T-helper 1 cell treated with Interleukin-12 subunit alpha and Interleukin-12 subunit beta and Interleukin-4 antibody, amounts not matched to agents 30 μg/mL and 1 μg/mL, for 36 hours (primary cell): ENCODE measurements at regions not wholly inside any gene's neighbourhood (a gene's known extent, or its start where the extent isn't known, plus 50 kb on each side); places are given as distances from the start of the nearest gene placed in this dataset.

Experiments
- H3K27ac Mint-ChIP-seq: one replicate; pipeline ENCODE4 v1.8.0; 2021; ENCODE audit warnings: mild to moderate bottlenecking, mixed read lengths
- H3K27me3 Mint-ChIP-seq: one replicate; pipeline ENCODE4 v1.8.0; 2021; ENCODE audit warnings: low read depth, mixed read lengths
- H3K36me3 Mint-ChIP-seq: one replicate; pipeline ENCODE4 v1.8.0; 2021; ENCODE audit warnings: low read depth, mixed read lengths
- H3K4me1 Mint-ChIP-seq: one replicate; pipeline ENCODE4 v1.8.0; 2021; ENCODE audit warnings: low read depth, mixed read lengths
- H3K4me3 Mint-ChIP-seq: one replicate; pipeline ENCODE4 v1.8.0; 2021; ENCODE audit warnings: mild to moderate bottlenecking, moderate library complexity, mixed read lengths
- H3K9me3 Mint-ChIP-seq: one replicate; pipeline ENCODE4 v1.8.0; 2021; ENCODE audit warnings: mixed read lengths

DNA sequence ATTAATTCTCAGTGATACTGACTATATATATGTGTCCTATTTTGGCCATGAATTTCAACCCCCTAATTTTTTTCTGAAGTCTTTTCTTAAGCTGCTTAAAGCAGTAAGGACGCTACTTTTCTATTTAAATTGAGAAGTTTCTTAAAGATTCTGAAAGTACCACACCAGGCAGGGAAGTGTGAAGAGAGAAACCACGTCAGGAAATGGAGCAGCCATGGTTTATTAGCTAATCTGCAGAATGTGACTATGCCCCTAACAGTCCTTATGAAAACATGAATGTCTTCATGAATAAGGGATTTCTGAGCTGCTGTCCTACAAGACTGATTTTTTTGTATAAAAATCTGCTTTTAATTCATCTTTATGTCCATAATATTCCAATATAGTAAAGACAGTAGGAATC is 1724.3 kb upstream of the C9orf72 start:
- Mint-ChIP-seq H3K27me3 (no peaks in the 10 kb centered on the region), H3K36me3 (no peaks in the 10 kb centered on the region), H3K4me3 (no peak overlapping the region), H3K9me3 (peaks cover 10% of the 10 kb centered on the region), H3K4me1 (no peaks in the 10 kb centered on the region), H3K27ac (no peak overlapping the region)

DNA sequence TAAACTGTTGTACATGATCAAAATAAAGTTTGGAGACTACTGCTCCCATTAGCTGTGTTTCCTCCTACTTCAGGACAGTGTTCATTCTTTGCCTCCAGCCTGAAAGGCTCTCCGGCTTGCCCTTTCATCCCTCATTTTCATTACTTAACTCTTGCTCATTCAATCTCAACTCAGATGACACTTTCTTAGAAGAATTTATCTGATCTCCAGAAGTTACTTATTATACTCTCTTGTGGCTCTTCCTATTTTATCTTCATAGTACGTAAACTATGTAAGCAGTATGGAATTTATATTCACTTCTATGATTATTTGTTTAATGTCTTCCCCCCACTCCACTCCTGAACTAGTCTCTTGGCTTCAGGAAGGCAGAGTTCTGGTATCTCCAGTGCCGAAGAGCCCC is 1737.9 kb upstream of the C9orf72 start:
- Mint-ChIP-seq H3K4me3 (no peak overlapping the region), H3K27ac (no peak overlapping the region), H3K9me3 (no peaks in the 10 kb centered on the region), H3K27me3 (no peaks in the 10 kb centered on the region), H3K4me1 (no peaks in the 10 kb centered on the region), H3K36me3 (no peaks in the 10 kb centered on the region)

- no peaks in the 10 kb centered on the region for H3K36me3 Mint-ChIP-seq
These were observed 1739.0 kb upstream of the C9orf72 start for GRCh38 chr9:29312327-29312726.

GRCh38 chr9:29319736-29320513 is 1746.6 kb upstream of the C9orf72 start:
- H3K27me3 Mint-ChIP-seq, result no peaks in the 10 kb centered on the region
- no peaks in the 10 kb centered on the region for H3K36me3 Mint-ChIP-seq
- H3K4me1 Mint-ChIP-seq, result no peaks in the 10 kb centered on the region
- H3K4me3 Mint-ChIP-seq, result no peak overlapping the region
- no peaks in the 10 kb centered on the region for H3K9me3 Mint-ChIP-seq
- no peak overlapping the region for H3K27ac Mint-ChIP-seq

More at GRCh38 chr9:29312327-29312726, 1739.0 kb upstream of the C9orf72 start:
- H3K4me1 Mint-ChIP-seq, result no peaks in the 10 kb centered on the region
- no peak overlapping the region for H3K4me3 Mint-ChIP-seq
- no peaks in the 10 kb centered on the region for H3K27me3 Mint-ChIP-seq
- no peak overlapping the region for H3K27ac Mint-ChIP-seq
- no peaks in the 10 kb centered on the region for H3K9me3 Mint-ChIP-seq

DNA sequence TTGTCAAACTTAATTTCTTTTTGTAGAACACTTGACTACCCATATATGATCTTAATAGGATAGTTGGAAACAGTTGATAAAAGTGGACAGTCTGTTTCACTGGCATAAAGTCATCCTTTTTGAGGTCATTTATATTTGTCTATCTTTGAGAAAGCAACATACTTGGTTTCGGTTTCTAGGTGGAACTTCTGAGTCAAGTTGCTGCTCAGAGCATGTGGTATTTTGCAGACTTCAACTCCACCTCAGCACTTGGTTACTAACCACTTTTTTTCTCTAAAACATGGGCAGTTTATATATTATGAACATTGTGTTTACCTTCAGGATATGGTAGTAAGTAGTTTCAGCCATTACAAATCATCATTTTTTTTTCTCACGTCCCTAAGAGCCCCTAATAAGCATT is 1749.0 kb upstream of the C9orf72 start:
- Mint-ChIP-seq H3K27ac (no peak overlapping the region), H3K4me1 (no peaks in the 10 kb centered on the region), H3K9me3 (no peaks in the 10 kb centered on the region), H3K4me3 (no peak overlapping the region), H3K36me3 (no peaks in the 10 kb centered on the region), H3K27me3 (no peaks in the 10 kb centered on the region)

DNA sequence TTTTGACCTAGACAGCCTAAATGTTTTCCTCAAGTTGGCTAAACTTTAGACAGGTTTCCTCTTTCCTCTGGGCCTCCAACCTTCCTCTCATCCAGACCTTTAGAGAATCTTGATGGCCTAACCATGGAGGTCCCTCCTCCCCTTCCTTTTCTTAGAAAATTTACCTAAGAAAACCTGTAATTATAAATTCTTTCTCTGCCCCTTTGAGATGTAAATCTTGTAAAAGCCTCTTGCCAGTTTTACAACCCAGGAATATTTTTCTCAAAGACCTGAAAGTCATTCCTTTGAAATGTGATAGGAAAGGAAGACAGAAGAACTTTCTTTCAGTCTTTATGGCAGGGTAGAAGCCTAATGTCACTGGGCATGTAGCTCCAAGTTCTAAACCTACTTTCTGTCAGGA is 1752.6 kb upstream of the C9orf72 start:
- H3K4me3 Mint-ChIP-seq, result no peak overlapping the region
- H3K9me3 Mint-ChIP-seq, result no peaks in the 10 kb centered on the region
- no peaks in the 10 kb centered on the region for H3K4me1 Mint-ChIP-seq
- no peaks in the 10 kb centered on the region for H3K36me3 Mint-ChIP-seq
- H3K27ac Mint-ChIP-seq, result no peak overlapping the region
- H3K27me3 Mint-ChIP-seq, result no peaks in the 10 kb centered on the region

DNA sequence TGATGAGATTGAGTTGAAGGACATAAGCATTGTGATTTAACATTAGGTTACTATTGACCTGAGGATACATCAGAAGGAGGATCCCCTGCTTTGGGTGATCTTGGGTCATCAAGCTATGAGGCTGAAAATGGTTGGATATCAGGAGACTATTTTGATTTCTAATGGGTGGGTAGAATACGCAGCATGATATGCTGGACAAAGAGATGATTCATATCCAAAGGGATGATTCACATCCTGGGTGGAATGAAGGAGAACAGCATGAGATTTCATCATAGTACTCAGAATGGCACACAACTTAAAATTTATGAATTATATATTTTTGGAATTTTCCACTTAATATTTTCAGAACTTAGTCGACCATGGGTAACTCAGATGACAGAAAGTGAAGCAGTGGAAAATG is 1759.5 kb upstream of the C9orf72 start:
- Mint-ChIP-seq H3K27ac (no peak overlapping the region), H3K4me1 (no peaks in the 10 kb centered on the region), H3K36me3 (no peaks in the 10 kb centered on the region), H3K27me3 (no peaks in the 10 kb centered on the region), H3K9me3 (no peaks in the 10 kb centered on the region), H3K4me3 (no peak overlapping the region)

DNA sequence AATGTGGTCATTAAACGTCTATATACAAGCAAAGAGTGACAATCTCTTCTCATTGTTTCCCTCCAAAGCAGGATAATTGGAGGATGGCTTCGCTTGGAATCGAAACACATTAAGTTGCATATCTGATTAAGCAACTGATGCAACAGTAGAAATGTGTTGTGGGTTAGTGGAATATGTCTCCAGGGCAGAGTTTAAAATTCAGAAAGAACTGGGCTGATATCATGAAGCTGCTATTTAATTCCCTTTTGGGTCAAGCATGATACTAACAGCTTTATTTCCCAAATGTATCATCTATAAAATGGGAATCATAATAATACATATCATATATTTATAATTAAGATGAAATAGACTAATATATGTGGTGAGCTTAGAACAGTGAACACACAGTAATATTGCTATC is 1763.0 kb upstream of the C9orf72 start:
- Mint-ChIP-seq H3K4me1 (no peaks in the 10 kb centered on the region), H3K36me3 (no peaks in the 10 kb centered on the region), H3K27me3 (no peaks in the 10 kb centered on the region), H3K27ac (no peak overlapping the region), H3K4me3 (no peak overlapping the region), H3K9me3 (no peaks in the 10 kb centered on the region)

DNA sequence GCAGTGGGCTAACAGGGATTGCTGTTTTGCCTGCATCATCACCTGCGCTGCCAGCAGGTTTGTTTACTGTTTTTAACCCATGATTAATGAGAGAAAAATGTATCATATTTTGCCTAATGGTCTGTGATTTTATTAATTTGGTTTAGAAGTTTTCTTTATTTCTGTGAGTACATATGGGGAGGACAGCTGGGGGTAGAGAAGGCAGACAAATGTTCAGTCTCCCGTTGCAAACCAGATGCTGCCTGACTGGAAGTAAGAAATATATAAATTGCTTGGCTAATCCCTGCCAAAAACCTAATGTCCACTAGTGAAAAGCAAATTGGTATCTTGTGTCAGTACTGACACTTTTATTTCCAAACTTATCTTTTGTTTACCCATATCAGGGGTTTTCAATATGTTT is 1766.1 kb upstream of the C9orf72 start:
- H3K4me1 Mint-ChIP-seq, result no peaks in the 10 kb centered on the region

DNA sequence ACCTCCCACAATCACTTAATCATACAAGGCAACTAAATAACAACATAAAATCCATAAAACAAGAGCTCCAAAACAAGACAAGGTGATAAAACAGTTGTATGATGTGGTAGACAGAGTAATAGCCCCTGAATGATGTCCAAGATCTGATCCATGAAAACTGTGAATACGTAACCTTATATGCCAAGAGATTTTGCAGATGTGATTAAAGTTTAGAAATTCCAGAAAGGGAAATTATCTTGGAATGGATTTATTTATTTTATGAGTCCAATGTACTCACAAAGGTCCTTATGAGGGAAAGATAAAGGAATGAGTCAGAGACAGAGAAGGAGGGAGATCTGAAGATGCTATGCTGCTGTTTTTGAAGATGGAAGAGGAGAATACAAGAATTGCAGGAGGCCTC is 1775.7 kb upstream of the C9orf72 start:
- Mint-ChIP-seq H3K36me3 (no peaks in the 10 kb centered on the region), H3K4me3 (no peak overlapping the region), H3K9me3 (peaks cover 3% of the 10 kb centered on the region)

More for the DNA sequence above, 1766.1 kb upstream of the C9orf72 start:
- no peaks in the 10 kb centered on the region for H3K9me3 Mint-ChIP-seq
- H3K27me3 Mint-ChIP-seq, result no peaks in the 10 kb centered on the region
- no peak overlapping the region for H3K27ac Mint-ChIP-seq
- H3K36me3 Mint-ChIP-seq, result no peaks in the 10 kb centered on the region
- H3K4me3 Mint-ChIP-seq, result no peak overlapping the region

GRCh38 chr9:29389421-29389820 is 1816.1 kb upstream of the C9orf72 start:
- no peak overlapping the region for H3K27ac Mint-ChIP-seq
- H3K4me1 Mint-ChIP-seq, result no peaks in the 10 kb centered on the region
- H3K27me3 Mint-ChIP-seq, result no peaks in the 10 kb centered on the region
- H3K36me3 Mint-ChIP-seq, result no peaks in the 10 kb centered on the region
- H3K4me3 Mint-ChIP-seq, result no peak overlapping the region
- H3K9me3 Mint-ChIP-seq, result peaks cover 8% of the 10 kb centered on the region

More for the DNA sequence above, 1775.7 kb upstream of the C9orf72 start:
- no peak overlapping the region for H3K27ac Mint-ChIP-seq
- no peaks in the 10 kb centered on the region for H3K4me1 Mint-ChIP-seq
- H3K27me3 Mint-ChIP-seq, result no peaks in the 10 kb centered on the region

DNA sequence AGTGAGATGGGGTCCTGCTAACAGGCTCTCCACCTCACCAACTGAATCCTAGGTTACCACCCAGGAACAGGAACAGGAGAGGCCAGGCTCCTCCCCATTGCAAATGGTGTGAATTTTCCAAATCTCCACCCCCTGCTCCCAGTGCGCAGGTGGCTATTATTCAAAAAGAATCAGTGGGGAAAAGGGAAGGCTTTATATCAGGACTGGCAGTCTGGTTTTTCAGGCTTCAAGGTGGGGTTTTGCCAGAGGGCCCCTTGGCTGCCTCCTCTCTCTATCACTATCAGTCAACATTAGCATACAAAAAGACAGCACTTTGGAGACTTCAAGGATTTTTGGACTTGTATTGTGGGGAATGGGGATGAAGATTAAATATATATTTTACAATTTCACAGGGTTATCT is 1817.6 kb upstream of the C9orf72 start:
- no peaks in the 10 kb centered on the region for H3K27me3 Mint-ChIP-seq
- no peaks in the 10 kb centered on the region for H3K9me3 Mint-ChIP-seq
- H3K4me3 Mint-ChIP-seq, result no peak overlapping the region
- H3K27ac Mint-ChIP-seq, result no peak overlapping the region
- H3K36me3 Mint-ChIP-seq, result no peaks in the 10 kb centered on the region
- no peaks in the 10 kb centered on the region for H3K4me1 Mint-ChIP-seq

DNA sequence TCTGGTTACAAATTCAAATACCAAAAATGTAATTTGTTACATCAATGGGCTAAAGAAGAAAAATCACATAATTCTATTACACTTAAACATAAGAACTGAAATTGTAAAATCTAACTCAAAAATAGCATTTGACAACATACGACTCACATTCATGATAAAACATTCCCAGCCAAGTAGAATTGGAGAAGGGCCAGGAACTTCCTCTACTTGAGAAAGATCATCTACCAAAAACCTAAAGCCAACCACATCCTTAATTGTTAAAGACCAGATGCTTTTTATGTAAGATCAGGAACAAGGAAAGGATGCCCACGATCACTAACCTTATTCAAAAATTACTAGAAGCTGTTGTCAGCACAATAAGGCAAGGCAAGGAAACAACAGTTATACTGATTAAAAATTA is 1819.8 kb upstream of the C9orf72 start:
- no peaks in the 10 kb centered on the region for H3K4me1 Mint-ChIP-seq
- H3K4me3 Mint-ChIP-seq, result no peak overlapping the region
- peaks cover 2% of the 10 kb centered on the region for H3K9me3 Mint-ChIP-seq
- H3K27ac Mint-ChIP-seq, result no peak overlapping the region
- no peaks in the 10 kb centered on the region for H3K36me3 Mint-ChIP-seq
- no peaks in the 10 kb centered on the region for H3K27me3 Mint-ChIP-seq

DNA sequence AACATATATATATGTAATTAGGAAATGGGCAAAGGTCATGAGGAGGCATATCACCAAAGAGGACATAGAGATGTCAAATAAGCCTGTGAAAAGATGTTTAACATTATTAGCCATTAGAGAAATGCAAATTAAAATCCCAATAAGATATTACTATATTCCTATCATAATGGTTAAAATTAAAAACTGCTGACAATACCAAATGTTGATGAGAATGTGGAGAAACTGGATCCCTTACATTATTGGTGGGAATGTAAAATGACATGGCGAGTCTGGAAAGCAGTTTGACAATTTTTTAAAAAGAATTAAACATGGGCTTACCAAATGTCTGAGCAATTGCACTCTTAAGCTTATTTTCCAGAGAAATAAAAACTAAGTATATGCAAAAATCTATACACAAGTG is 1821.6 kb upstream of the C9orf72 start:
- Mint-ChIP-seq H3K4me3 (no peak overlapping the region), H3K27ac (no peak overlapping the region), H3K36me3 (no peaks in the 10 kb centered on the region), H3K9me3 (peaks cover 3% of the 10 kb centered on the region), H3K4me1 (no peaks in the 10 kb centered on the region), H3K27me3 (no peaks in the 10 kb centered on the region)

- H3K4me3 Mint-ChIP-seq, result no peak overlapping the region
- no peaks in the 10 kb centered on the region for H3K27me3 Mint-ChIP-seq
- peaks cover 3% of the 10 kb centered on the region for H3K9me3 Mint-ChIP-seq
- no peaks in the 10 kb centered on the region for H3K4me1 Mint-ChIP-seq
- no peak overlapping the region for H3K27ac Mint-ChIP-seq
- no peaks in the 10 kb centered on the region for H3K36me3 Mint-ChIP-seq
These were observed 1823.9 kb upstream of the C9orf72 start for GRCh38 chr9:29397148-29397547.

DNA sequence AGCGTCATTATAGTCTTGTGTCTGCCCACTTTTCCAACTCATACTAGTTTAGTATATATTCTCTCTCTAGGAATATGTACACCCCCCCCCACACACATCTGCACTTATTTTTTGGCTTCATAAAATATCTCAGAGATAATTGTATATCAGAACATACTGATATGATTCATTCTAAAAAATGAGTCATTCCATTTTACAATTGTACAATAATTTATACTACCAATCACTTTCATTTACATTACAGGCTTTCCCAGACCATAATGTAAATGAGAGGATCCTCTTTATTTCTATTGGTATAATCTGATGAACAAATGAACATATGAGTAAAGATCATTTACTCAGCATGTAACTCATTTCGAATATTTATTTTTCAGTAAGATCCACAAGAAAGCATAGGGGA is 1842.9 kb upstream of the C9orf72 start:
- Mint-ChIP-seq H3K27ac (no peak overlapping the region), H3K4me3 (no peak overlapping the region), H3K9me3 (no peaks in the 10 kb centered on the region), H3K36me3 (no peaks in the 10 kb centered on the region), H3K27me3 (no peaks in the 10 kb centered on the region), H3K4me1 (no peaks in the 10 kb centered on the region)
